ENCODE measurements at regions not wholly inside any gene's neighbourhood (a gene's known extent, or its start where the extent isn't known, plus 50 kb on each side); places are given as distances from the start of the nearest gene placed in this dataset.

DNA sequence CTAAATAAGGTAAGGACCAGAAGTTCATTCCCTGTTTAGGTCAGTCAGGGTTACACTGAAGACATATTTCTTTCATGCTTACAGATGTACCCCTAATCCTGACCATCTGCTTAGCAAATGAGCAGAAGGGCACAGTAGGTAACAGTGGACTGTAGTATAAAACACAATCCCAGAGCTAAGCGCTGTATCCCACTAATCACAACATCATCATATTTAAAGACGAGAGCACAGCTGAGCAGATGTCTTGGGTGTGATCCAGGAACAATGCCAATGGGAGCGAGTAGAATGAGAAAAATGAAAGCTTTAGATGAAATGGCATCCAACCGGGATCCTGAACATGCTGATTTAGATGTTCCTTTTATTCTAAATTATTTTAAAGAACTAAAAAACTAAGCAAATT lies 213.4 kb downstream of the CCER1 start:
- TF ChIP-seq, protein P1, sequence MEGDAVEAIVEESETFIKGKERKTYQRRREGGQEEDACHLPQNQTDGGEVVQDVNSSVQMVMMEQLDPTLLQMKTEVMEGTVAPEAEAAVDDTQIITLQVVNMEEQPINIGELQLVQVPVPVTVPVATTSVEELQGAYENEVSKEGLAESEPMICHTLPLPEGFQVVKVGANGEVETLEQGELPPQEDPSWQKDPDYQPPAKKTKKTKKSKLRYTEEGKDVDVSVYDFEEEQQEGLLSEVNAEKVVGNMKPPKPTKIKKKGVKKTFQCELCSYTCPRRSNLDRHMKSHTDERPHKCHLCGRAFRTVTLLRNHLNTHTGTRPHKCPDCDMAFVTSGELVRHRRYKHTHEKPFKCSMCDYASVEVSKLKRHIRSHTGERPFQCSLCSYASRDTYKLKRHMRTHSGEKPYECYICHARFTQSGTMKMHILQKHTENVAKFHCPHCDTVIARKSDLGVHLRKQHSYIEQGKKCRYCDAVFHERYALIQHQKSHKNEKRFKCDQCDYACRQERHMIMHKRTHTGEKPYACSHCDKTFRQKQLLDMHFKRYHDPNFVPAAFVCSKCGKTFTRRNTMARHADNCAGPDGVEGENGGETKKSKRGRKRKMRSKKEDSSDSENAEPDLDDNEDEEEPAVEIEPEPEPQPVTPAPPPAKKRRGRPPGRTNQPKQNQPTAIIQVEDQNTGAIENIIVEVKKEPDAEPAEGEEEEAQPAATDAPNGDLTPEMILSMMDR (IDR thresholded peaks at IDR 0.05; ENCODE audit: insufficient read depth, low read length, poor library complexity, severe bottlenecking), result no peak
- TF ChIP-seq EZH2phosphoT487 (conservative IDR thresholded peaks at IDR 0.05; ENCODE audit: low read length), result no peak
